ENCODE measurements at regions not wholly inside any gene's neighbourhood (a gene's known extent, or its start where the extent isn't known, plus 50 kb on each side); places are given as distances from the start of the nearest gene placed in this dataset.

GRCh38 chr14:76551906-76552305 lies 176.0 kb downstream of the ESRRB start:
- Histone ChIP-seq H2AFZ (ENCODE audit: low read length) (no peak overlapping the region), H3F3A (ENCODE audit: insufficient read depth, low read length) (no peaks in the 10 kb centered on the region), H3K27me3 (replicated peaks; ENCODE audit: insufficient read depth, low read length) (no peaks in the 10 kb centered on the region), H3K4me2 (ENCODE audit: low read depth, low read length) (no peak overlapping the region), H3K4me1 (ENCODE audit: low read length) (no peaks in the 10 kb centered on the region), H3K36me3 (replicated peaks; ENCODE audit: insufficient read depth, low read length) (no peaks in the 10 kb centered on the region), H3K4me3 (ENCODE audit: low read length) (no peak overlapping the region), H3K79me2 (ENCODE audit: low read length) (no peaks in the 10 kb centered on the region), H3K9me2 (replicated peaks; ENCODE audit: insufficient read depth, low read length) (no peaks in the 10 kb centered on the region), H3K9me3 (replicated peaks; ENCODE audit: insufficient read depth, low read length) (no peaks in the 10 kb centered on the region), H4K20me1 (ENCODE audit: insufficient read depth, low read length) (no peaks in the 10 kb centered on the region), H3K9ac (ENCODE audit: low read length) (no peak overlapping the region), H3K27ac (ENCODE audit: low read length) (no peak overlapping the region)
- no peak for TF ChIP-seq EZH2 (optimal IDR thresholded peaks at IDR 0.05; ENCODE audit: low read depth, low read length)
- no peak for TF ChIP-seq EZH2phosphoT487 (IDR thresholded peaks at IDR 0.05; ENCODE audit: low read length)
- no peak for TF ChIP-seq CTCF (IDR thresholded peaks at IDR 0.05; ENCODE audit: low read length)
- no peak for DNase-seq

- no peaks in the 10 kb centered on the region for H3K79me2 ChIP-seq (ENCODE audit: low read length)
- H3K4me1 ChIP-seq (ENCODE audit: low read length), result no peaks in the 10 kb centered on the region
- no peak for DNase-seq
- no peak overlapping the region for H3K4me3 ChIP-seq (ENCODE audit: low read length)
- no peak overlapping the region for H3K27ac ChIP-seq (ENCODE audit: low read length)
- H3K9ac ChIP-seq (ENCODE audit: low read length), result no peak overlapping the region
- TF ChIP-seq CTCF (IDR thresholded peaks at IDR 0.05; ENCODE audit: low read length), result no peak
- no peak for TF ChIP-seq EZH2 (optimal IDR thresholded peaks at IDR 0.05; ENCODE audit: low read depth, low read length)
- no peak for TF ChIP-seq EZH2phosphoT487 (IDR thresholded peaks at IDR 0.05; ENCODE audit: low read length)
- no peak overlapping the region for H3K4me2 ChIP-seq (ENCODE audit: low read depth, low read length)
- no peaks in the 10 kb centered on the region for H3K9me2 ChIP-seq (replicated peaks; ENCODE audit: insufficient read depth, low read length)
- no peaks in the 10 kb centered on the region for H3F3A ChIP-seq (ENCODE audit: insufficient read depth, low read length)
- H2AFZ ChIP-seq (ENCODE audit: low read length), result no peak overlapping the region
- H3K36me3 ChIP-seq (replicated peaks; ENCODE audit: insufficient read depth, low read length), result no peaks in the 10 kb centered on the region
- H3K27me3 ChIP-seq (replicated peaks; ENCODE audit: insufficient read depth, low read length), result no peaks in the 10 kb centered on the region
- no peaks in the 10 kb centered on the region for H3K9me3 ChIP-seq (replicated peaks; ENCODE audit: insufficient read depth, low read length)
- H4K20me1 ChIP-seq (ENCODE audit: insufficient read depth, low read length), result no peaks in the 10 kb centered on the region
These were observed 188.8 kb downstream of the ESRRB start for GRCh38 chr14:76564471-76565422.

- Histone ChIP-seq H3K4me3 (ENCODE audit: low read length) (no peak overlapping the region), H3K27me3 (replicated peaks; ENCODE audit: insufficient read depth, low read length) (no peaks in the 10 kb centered on the region), H3K9me3 (replicated peaks; ENCODE audit: insufficient read depth, low read length) (no peaks in the 10 kb centered on the region), H4K20me1 (ENCODE audit: insufficient read depth, low read length) (no peaks in the 10 kb centered on the region), H3K4me1 (ENCODE audit: low read length) (no peaks in the 10 kb centered on the region), H2AFZ (ENCODE audit: low read length) (no peak overlapping the region), H3F3A (ENCODE audit: insufficient read depth, low read length) (no peaks in the 10 kb centered on the region), H3K4me2 (ENCODE audit: low read depth, low read length) (no peak overlapping the region), H3K9ac (ENCODE audit: low read length) (no peak overlapping the region), H3K36me3 (replicated peaks; ENCODE audit: insufficient read depth, low read length) (no peaks in the 10 kb centered on the region), H3K9me2 (replicated peaks; ENCODE audit: insufficient read depth, low read length) (no peaks in the 10 kb centered on the region), H3K27ac (ENCODE audit: low read length) (no peak overlapping the region), H3K79me2 (ENCODE audit: low read length) (no peaks in the 10 kb centered on the region)
- TF ChIP-seq EZH2 (optimal IDR thresholded peaks at IDR 0.05; ENCODE audit: low read depth, low read length) (no peak), CTCF (IDR thresholded peaks at IDR 0.05; ENCODE audit: low read length) (no peak), EZH2phosphoT487 (IDR thresholded peaks at IDR 0.05; ENCODE audit: low read length) (no peak)
- no peak for DNase-seq
These were observed 190.5 kb downstream of the ESRRB start for GRCh38 chr14:76566439-76566838.

Measured in MM.1S (cell line).